ENCODE measurements at regions not wholly inside any gene's neighbourhood (a gene's known extent, or its start where the extent isn't known, plus 50 kb on each side); places are given as distances from the start of the nearest gene placed in this dataset.

DNA sequence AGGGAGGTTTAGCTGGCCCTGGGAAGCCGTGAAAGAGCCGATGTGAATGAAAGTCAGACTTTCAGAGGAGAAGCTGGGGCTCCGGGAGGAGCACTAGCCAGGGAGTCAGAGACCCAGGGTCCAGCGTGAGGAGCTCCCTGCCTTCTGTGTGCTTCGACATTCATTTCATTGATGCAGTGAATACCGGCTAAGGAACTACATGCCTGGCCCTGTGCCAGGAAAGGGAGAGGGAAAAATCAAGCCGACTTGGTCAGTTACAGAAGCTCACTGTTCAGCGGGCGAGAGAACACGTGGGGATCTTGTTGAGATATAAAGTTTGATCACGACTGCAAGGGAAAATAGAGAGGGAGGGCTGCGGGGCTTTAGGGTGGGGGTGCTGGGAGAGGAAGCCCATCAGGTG lies 76.7 kb upstream of the RUNX3 start:
- H3K4me3 Mint-ChIP-seq = peak overlapping the region in 4 of 5 donors; percentile 19 to 54 (median 44)

GRCh38 chr1:25004355-25004754 lies 74.3 kb upstream of the RUNX3 start:
- Mint-ChIP-seq H3K36me3 (no peaks in the 10 kb centered on the region), H3K4me3 (no peak overlapping the region), H3K27me3 (ENCODE audit: low read depth in 3 of 3) (peaks cover 2 to 26% (median 5%) of the 10 kb centered on the region in 3 donors), H3K27ac (peak overlapping the region in 2 of 6 donors; percentile 30 to 44), H3K4me1 (peaks cover 61 to 68% of the 10 kb centered on the region in 2 donors), H3K9me3 (no peaks in the 10 kb centered on the region)
- no peak for DNase-seq

More for the DNA sequence above, 76.7 kb upstream of the RUNX3 start:
- Mint-ChIP-seq H3K36me3 (no peaks in the 10 kb centered on the region), H3K27ac (peak overlapping the region in 4 of 6 donors; percentile 10 to 87 (median 53)), H3K9me3 (no peaks in the 10 kb centered on the region), H3K4me1 (peaks cover 49 to 52% of the 10 kb centered on the region in 2 donors), H3K27me3 (ENCODE audit: low read depth in 3 of 3) (peaks cover 2 to 13% (median 5%) of the 10 kb centered on the region in 3 donors)
- no peak for DNase-seq

GRCh38 chr1:25003457-25004190 lies 73.5 kb upstream of the RUNX3 start:
- Mint-ChIP-seq H3K36me3 (no peaks in the 10 kb centered on the region), H3K4me3 (no peak overlapping the region), H3K9me3 (no peaks in the 10 kb centered on the region), H3K27ac (peak overlapping the region in 5 of 6 donors; percentile 45 to 70 (median 56)), H3K27me3 (ENCODE audit: low read depth in 3 of 3) (peaks cover 2 to 26% (median 5%) of the 10 kb centered on the region in 3 donors), H3K4me1 (peaks cover 67 to 73% of the 10 kb centered on the region in 2 donors)
- DNase-seq = no peak

DNA sequence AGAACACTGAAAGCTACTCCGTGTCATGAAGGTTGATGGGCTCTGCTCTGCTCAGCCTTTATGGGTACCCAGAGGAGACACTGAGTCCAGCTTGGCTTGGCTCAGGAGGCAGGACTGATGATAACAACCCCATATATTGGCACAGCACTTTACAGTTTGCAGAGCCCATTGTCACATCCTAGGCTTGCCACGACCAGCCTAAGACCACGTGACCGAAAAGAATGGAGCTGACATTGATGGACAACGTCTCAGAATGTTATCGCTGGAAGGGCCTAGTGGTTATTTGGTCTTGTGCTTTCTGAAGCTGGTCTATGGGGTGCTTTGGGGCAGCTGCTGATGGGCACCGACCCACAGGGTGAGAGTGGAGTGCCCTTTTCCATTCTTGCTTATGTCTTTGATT lies 72.9 kb upstream of the RUNX3 start:
- Mint-ChIP-seq H3K36me3 (no peaks in the 10 kb centered on the region), H3K4me1 (peaks cover 65 to 73% of the 10 kb centered on the region in 2 donors)

GRCh38 chr1:25001125-25001915 lies 71.2 kb upstream of the RUNX3 start:
- H3K27me3 Mint-ChIP-seq (ENCODE audit: low read depth in 3 of 3) = peaks cover 3 to 25% (median 7%) of the 10 kb centered on the region in 3 donors
- peak overlapping the region; percentile 31 to 63 (median 50) for H3K4me3 Mint-ChIP-seq
- peak overlapping the region; percentile 74 to 92 (median 78) for H3K27ac Mint-ChIP-seq
- DNase-seq = peak; percentile 64 to 77 (median 76)
- H3K36me3 Mint-ChIP-seq = peaks cover 0 to 4% (median 0%) of the 10 kb centered on the region in 3 donors
- peaks cover 65 to 73% of the 10 kb centered on the region in 2 donors for H3K4me1 Mint-ChIP-seq
- H3K9me3 Mint-ChIP-seq = no peaks in the 10 kb centered on the region

More for the DNA sequence above, 72.9 kb upstream of the RUNX3 start:
- DNase-seq = no peak
- Mint-ChIP-seq H3K27me3 (ENCODE audit: low read depth in 3 of 3) (peaks cover 2 to 26% (median 5%) of the 10 kb centered on the region in 3 donors), H3K9me3 (no peaks in the 10 kb centered on the region), H3K27ac (peak overlapping the region in 2 of 6 donors; percentile 59 to 70), H3K4me3 (no peak overlapping the region)

GRCh38 chr1:24999906-25000305 lies 69.8 kb upstream of the RUNX3 start:
- H3K27ac Mint-ChIP-seq = peak overlapping the region in 5 of 6 donors; percentile 47 to 92 (median 74)
- H3K36me3 Mint-ChIP-seq = peaks cover 0 to 4% (median 0%) of the 10 kb centered on the region in 3 donors
- DNase-seq = no peak
- H3K4me1 Mint-ChIP-seq = peaks cover 74 to 82% of the 10 kb centered on the region in 2 donors
- H3K27me3 Mint-ChIP-seq (ENCODE audit: low read depth in 3 of 3) = peaks cover 3 to 25% (median 6%) of the 10 kb centered on the region in 3 donors
- H3K9me3 Mint-ChIP-seq = no peaks in the 10 kb centered on the region
- peak overlapping the region in 2 of 5 donors; percentile 18 to 19 for H3K4me3 Mint-ChIP-seq

DNA sequence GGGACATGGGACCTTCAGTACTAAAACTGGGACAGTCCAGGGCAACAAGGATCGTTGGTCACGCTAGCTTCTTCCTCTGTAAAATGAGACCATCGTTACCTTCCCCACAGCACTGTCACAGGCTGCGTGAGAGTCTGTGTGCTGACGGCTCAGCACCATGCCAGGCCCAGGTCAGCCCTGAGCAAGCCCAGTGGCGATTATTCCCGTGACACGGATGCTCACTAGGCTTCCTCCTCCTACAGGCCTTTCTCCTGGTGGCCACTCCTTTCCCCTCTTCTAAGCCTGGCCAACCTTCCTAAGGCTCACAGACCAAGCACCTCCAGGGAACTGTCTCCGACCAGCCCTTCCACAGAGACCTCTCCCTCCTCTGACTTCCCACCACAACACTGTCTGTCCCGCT lies 69.3 kb upstream of the RUNX3 start:
- no peaks in the 10 kb centered on the region for H3K9me3 Mint-ChIP-seq
- H3K4me1 Mint-ChIP-seq = peaks cover 73 to 83% of the 10 kb centered on the region in 2 donors
- H3K4me3 Mint-ChIP-seq = peak overlapping the region in 2 of 5 donors; percentile 19 to 29
- H3K27me3 Mint-ChIP-seq (ENCODE audit: low read depth in 3 of 3) = peaks cover 3 to 24% (median 5%) of the 10 kb centered on the region in 3 donors
- DNase-seq = no peak
- peak overlapping the region in 4 of 6 donors; percentile 53 to 92 (median 76) for H3K27ac Mint-ChIP-seq
- peaks cover 0 to 4% (median 0%) of the 10 kb centered on the region in 3 donors for H3K36me3 Mint-ChIP-seq

- H3K4me1 Mint-ChIP-seq = peaks cover 75 to 83% of the 10 kb centered on the region in 2 donors
- H3K4me3 Mint-ChIP-seq = peak overlapping the region in 4 of 5 donors; percentile 15 to 33 (median 26)
- H3K27me3 Mint-ChIP-seq (ENCODE audit: low read depth in 3 of 3) = peaks cover 5 to 23% (median 5%) of the 10 kb centered on the region in 3 donors
- H3K36me3 Mint-ChIP-seq = peaks cover 0 to 4% (median 0%) of the 10 kb centered on the region in 3 donors
- H3K9me3 Mint-ChIP-seq = no peaks in the 10 kb centered on the region
- H3K27ac Mint-ChIP-seq = peak overlapping the region in 5 of 6 donors; percentile 53 to 92 (median 68)
- DNase-seq = no peak
Measured at GRCh38 chr1:24998563-24999245, 68.6 kb upstream of the RUNX3 start.

DNA sequence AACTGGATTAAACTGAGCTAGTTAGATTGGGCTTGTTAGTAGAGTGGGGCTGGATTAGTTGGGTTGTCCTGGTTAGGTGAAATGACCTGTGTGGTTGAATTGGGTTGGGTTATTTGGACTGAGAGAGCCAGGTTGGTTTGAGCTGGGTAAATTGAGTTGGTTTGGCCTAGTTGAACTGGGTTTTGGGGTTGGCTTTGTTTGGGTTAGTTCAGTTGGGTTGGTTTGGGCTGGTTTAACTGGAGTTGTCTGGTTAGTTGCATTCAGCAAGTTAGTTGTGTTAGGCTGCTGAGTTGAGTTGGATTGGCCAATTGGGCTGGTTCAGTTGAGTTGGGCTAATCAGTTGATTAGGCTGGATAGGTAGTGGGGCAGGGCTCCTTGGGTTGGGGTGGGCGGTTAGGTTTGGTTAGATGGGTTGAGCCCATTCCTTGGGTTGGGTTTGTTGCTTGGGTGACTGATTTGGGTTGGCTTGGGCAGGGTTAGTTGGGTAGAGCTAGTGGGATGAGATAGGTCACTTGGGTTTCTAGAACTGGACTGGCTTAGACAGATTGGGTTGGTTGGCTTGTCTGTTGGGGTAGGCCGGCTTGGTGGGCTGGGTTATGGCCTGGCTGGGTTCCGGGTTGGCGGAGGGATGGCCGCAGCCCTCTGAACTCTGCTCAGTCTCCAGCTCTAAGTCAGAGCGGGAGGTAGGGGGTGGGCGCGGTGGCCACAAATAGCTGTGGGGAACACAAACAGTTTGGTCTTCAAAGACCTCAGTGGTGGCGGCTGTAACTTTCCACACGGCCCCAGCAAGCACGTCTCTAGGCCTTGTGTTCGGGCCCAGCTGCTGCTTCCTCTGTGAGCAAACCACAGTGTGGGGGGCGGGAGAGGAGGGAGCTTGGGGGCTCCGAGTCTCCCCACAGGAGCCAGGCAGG lies 67.2 kb upstream of the RUNX3 start:
- H3K36me3 Mint-ChIP-seq = peaks cover 0 to 6% (median 0%) of the 10 kb centered on the region in 3 donors
- peak; percentile 79 to 82 (median 81) for DNase-seq
- H3K4me3 Mint-ChIP-seq = peak overlapping the region; percentile 52 to 65 (median 62)
- H3K9me3 Mint-ChIP-seq = no peaks in the 10 kb centered on the region
- peak overlapping the region; percentile 66 to 96 (median 90) for H3K27ac Mint-ChIP-seq
- peaks cover 87 to 95% of the 10 kb centered on the region in 2 donors for H3K4me1 Mint-ChIP-seq
- H3K27me3 Mint-ChIP-seq (ENCODE audit: low read depth in 3 of 3) = peaks cover 9 to 28% (median 12%) of the 10 kb centered on the region in 3 donors

- Mint-ChIP-seq H3K27ac (peak overlapping the region; percentile 66 to 96 (median 86)), H3K4me1 (peaks cover 93 to 100% of the 10 kb centered on the region in 2 donors), H3K9me3 (no peaks in the 10 kb centered on the region), H3K36me3 (peaks cover 0 to 6% (median 0%) of the 10 kb centered on the region in 3 donors), H3K4me3 (peak overlapping the region; percentile 52 to 65 (median 62)), H3K27me3 (ENCODE audit: low read depth in 3 of 3) (peaks cover 9 to 28% (median 12%) of the 10 kb centered on the region in 3 donors)
- no peak for DNase-seq
Measured at GRCh38 chr1:24996456-24996855, 66.4 kb upstream of the RUNX3 start.

GRCh38 chr1:24995661-24996060 lies 65.6 kb upstream of the RUNX3 start:
- H3K4me3 Mint-ChIP-seq = peak overlapping the region in 1 of 5 donors; percentile 14

GRCh38 chr1:24995140-24995539 lies 65.1 kb upstream of the RUNX3 start:
- Mint-ChIP-seq H3K36me3 (peaks cover 0 to 6% (median 0%) of the 10 kb centered on the region in 3 donors), H3K27me3 (ENCODE audit: low read depth in 3 of 3) (peaks cover 12 to 21% (median 14%) of the 10 kb centered on the region in 3 donors), H3K4me3 (peak overlapping the region in 1 of 5 donors; percentile 18), H3K9me3 (no peaks in the 10 kb centered on the region), H3K27ac (peak overlapping the region in 4 of 6 donors; percentile 16 to 78 (median 66)), H3K4me1 (peaks cover 90 to 100% of the 10 kb centered on the region in 2 donors)
- no peak for DNase-seq

More at GRCh38 chr1:24995661-24996060, 65.6 kb upstream of the RUNX3 start:
- peak overlapping the region in 3 of 6 donors; percentile 16 to 96 (median 60) for H3K27ac Mint-ChIP-seq
- peaks cover 90 to 100% of the 10 kb centered on the region in 2 donors for H3K4me1 Mint-ChIP-seq
- H3K36me3 Mint-ChIP-seq = peaks cover 0 to 6% (median 0%) of the 10 kb centered on the region in 3 donors
- H3K27me3 Mint-ChIP-seq (ENCODE audit: low read depth in 3 of 3) = peaks cover 12 to 21% (median 12%) of the 10 kb centered on the region in 3 donors
- no peaks in the 10 kb centered on the region for H3K9me3 Mint-ChIP-seq
- no peak for DNase-seq
